Endothelial cell of hepatic sinusoid (primary cell): ENCODE measurements at regions not wholly inside any gene's neighbourhood (a gene's known extent, or its start where the extent isn't known, plus 50 kb on each side); places are given as distances from the start of the nearest gene placed in this dataset.
"Not testable (repeated sequence)": the region's sequence is repeated elsewhere in the genome, so short reads cannot be mapped to it uniquely, and the experiment has no call there.

Experiments used
- in situ Hi-C: cut with HindIII; loops from 2 replicates; pipeline ENCODE4 v1.10.0; 2017; ENCODE audit warnings: low sequenced_read_pairs

DNA sequence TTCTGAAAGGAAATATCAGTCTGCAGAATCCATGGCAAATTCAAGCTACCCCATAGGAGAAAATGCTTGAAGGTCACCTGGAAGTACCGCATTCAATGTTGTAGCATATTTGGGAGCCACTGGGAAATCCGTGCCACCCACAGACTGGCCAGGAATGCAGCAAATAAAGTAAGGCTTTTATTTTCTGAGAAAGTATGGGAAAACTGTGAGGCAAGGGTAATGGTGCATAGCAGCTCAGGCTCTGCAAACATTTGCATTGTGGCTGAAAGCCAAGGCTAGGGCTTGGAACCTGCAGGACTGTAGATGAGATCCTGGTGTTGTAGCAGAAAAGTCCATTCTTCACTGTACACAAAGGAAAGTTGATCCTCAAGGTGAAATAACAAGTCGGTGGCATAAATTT, 450.9 kb upstream of the NR3C2 start:
- in situ Hi-C loops: no loop called here

DNA sequence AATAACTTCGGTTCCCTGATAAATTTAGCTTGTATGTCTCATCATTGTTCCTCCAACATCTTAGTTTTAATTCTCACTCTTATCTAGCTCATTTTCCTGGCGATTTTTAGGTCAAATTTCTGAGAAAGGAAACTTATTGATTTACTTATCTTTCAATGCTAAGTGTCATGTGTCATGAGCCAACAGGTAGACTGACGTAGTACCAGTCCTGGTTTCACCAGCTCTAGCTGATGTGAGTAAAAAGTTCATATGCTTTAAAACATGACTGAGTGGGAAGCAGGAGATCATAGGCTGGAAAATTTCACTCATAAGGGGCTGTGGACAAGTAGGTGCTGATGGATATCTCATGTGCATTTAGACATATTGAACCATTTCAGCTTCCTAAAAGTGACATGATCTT, 441.7 kb upstream of the NR3C2 start:
- in situ Hi-C loops: no loop called here

DNA sequence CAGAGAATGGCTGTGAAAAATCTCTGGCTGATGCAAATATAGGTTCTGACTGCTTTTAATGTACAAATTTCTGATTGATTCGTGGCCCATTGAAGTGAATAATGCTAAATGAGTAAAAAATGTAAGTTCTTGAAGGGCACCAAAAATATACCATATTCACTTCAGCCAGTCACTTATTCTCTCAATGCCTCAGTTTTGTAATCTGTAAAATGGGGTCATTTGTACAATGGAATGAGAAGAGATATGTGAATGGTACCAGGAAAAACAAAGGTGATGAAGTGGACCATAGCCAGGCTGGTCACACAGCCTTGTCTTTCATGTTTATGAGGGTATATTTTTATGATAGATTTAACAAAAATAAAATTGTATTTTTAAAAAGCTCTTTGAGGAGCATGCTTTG, 441.2 kb upstream of the NR3C2 start:
- in situ Hi-C loops: no loop called here

DNA sequence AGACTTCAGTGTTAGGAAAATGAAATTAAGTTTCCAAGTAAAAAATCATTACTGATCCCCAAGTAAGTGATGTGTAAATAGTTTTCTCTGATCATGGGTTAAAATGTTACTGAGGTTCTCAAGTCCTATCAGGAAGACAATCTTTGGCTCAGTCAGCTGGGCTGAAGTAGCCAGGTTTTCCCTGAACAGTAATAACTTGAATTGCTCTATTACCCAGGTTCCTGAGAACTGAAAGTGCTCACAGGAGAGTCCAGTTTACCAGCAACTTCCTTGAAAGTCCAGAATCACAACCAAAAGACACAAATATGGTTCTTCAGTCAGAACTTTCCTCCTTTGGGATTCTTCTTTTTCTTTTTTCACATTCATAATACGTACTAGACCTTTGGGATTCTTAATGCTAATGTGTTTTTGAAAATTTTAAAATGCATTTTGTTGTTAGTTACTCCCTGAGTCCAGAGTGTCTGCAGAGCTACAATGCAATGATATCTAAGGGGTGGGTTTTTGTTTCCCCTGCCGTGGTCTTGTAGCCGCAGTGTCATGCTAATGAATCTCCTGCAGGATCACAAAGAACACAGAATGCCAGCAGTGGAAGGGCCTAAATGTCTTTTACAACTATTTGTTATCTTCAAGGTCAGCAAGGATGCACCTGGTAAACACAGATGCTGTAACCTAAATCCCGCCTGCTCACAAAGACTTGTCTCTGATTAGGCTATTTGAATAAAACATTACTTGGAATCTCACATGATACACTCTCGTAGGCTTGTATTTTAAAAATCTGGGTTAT, 439.8 kb upstream of the NR3C2 start:
- in situ Hi-C loops: no loop called here

DNA sequence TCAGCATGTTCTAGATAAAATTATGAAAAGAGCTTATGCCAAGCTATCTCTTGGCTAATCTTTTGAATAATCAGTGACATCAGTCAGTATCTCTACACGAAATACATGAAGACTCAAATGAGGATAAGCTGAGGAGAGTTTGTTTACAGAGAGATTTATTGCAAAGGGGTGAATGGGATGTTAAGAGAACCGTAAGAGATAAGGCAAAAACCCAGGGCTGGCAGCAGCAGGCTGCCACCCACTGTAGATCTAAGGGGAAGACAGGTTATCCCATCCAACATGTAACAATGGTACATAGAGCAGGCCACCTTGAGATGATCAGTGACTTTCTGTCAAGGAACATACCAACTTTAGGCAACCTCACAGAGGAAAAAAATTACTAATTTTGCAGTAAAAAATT, 432.1 kb upstream of the NR3C2 start:
- in situ Hi-C loops: no loop called here

DNA sequence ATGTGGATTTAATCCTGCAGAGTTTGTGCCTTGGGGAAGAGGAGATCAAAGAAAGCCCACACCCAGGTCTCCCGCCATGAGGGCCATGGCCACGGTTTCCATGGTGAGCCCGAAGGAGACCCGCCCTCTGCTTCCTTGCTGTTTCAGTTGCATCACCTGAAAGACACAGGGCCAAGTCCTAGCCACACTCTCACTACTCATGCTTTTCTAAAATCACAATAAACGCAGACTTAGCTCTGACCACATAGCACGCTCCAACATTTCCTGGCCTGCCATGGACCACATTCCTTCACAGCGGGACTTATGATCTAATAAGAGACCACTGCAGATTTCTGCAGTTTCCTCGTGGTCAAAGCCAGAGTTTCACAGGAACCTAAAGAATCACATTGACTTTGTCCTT, 426.0 kb upstream of the NR3C2 start:
- in situ Hi-C loops: no loop called here

DNA sequence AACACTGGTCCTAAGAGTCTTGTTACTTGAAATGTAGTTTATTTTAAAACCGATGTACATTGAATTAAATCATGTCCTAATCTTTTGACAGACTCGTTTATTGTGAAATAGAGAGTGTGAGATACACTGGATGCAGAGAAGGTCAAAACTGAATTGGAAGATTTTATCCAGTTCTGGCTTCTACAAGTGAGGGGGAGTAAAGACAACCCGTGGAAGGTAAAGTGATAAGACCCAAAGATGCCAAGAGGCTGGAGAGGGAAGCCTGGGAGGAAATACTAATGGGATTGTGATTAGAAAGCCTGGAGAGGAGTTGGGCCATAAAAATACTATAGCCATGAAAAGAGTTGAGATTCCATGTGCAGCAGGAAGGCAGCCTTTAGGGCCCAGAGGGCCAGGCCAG, 424.5 kb upstream of the NR3C2 start:
- in situ Hi-C loops: no loop called here

DNA sequence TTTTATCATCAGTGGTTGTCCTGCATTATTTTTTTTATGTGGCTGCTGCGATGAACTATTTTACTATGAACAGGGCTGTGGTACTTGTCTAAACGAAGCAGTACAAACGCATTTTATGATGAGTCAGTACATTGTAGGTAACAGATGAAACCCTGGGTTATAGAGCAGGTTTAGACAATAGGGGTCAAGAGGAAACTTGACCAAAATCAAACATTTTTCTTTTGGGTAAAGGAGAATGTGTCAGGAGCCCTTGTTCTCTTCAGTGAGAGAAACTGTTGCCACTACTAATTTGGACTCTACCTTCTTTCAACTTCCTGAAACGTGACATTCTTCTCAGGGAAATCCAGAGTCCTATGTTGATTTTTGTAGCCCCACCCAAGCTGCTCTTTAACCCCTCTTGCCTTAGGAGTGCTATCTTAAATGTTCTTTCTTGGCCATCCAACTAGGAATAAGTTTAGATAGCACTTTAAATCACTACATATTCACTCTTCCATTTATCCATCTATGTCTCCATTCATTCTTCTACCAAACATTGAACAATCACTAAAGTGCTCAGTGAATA, 415.8 kb upstream of the NR3C2 start:
- in situ Hi-C loops: no loop called here

DNA sequence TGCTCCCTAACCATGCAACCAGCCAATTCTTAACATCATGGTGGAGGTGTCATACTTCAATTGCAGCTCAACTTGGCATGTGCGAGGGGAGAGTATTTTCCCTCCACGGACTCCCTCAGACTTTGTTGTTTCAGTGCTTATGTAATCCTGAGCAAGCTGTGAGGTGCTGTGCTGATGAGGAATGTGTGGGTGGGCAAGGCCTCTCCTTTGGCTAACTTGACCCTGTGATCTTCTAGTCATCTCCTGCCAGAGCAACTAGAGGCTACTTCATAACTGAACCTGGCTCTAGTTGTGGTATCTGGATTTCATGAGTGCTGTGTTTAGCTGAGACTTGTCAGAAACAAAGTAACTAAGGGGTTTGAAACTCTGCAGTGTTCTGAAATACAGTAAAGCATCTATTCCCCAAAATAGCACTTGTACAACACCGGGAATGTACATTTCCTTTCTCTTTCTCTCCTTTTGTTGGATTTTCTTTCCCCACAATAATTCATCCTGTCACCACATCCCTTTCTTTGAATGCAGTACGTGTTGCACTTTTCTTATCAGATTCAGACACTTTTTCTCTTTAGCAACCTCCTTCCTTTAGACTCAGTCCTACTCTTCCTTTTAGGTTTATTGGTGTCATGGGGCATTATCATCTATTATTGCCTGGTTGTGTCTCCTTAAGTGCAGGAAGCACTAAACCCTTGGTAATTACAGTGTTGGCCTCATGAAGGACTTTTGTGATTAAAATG, 415.2 kb upstream of the NR3C2 start:
- in situ Hi-C loops: no loop called here

DNA sequence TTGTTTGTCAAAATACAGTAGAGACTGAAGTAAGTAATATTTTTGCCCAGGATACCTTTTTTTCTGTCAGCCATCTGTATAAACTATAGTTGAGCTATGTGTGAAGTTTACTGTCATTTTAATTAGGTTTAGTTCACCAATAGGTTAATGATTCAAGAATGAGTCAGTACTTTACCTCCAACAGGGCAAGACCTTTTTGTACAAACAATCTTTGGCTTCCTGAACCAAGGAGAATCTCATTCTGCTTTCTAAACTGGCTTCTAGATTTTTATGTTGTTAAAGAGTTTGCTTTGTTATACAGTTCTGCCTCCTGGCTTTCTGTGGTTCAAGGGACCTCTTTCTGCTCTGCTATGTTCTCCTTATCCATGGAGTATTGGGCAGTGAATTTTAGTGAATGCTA, 412.0 kb upstream of the NR3C2 start:
- in situ Hi-C loops: no loop called here

DNA sequence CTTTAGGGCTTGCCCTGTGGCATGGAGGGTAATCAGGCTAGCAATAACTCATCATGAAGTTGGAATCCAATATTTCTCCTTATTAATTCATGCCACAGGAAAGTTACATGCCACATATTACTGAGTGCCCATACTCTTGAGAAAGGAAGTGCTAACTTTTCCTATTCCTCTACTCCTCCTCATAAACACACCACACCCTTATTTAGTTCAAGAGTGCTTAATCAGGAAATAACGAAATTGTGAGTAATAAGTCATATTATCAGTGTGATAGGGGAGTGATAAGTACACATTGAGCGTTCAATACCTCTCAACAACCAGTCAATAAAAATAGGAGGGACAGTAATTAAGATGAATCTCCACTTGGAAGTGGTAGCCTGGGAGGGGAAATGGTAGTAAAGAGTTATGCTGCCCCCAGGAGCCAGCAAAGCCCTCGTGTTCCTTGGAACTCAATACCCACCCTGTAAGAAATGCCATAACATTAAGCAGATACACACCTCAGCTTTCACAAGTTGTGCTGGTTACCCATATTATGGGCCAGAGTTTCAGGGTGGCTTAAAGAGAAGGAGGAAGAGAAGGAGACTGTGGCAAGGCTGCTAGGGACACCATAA, 410.0 kb upstream of the NR3C2 start:
- in situ Hi-C loops: no loop called here

DNA sequence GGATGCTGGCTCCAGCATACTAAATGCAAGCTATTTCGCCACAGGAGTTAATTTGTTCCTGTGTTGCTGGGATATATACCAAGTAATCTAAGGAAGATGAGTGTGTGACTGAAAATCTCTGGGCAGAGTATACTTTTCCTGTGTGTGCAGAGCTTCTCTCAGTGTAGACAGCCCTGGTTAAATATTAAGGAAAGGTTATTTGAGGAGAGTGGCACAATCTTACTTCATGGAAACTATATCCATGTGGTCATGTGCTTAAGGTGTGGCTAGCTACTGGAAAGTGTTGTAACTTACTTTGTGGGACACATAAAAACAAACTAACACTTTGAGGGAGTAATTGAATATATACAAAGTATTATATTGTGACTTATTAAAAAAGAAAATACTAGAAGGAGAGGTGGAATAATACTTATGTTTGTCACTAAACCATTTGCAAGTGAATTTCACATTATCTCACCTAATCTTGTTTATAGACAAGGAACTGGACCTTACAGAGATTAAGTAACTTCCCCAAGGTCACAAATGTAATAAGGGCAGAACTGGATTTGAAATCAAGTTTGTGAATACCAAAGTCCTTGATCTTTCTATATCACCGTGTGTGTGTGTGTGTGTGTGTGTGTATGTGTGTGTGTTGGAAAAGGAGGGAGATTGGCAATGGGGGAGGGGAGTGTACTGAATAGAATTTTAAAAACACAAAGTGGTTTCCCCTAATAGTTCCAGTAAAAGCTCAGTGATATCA, 408.2 kb upstream of the NR3C2 start:
- in situ Hi-C loops: no loop called here

DNA sequence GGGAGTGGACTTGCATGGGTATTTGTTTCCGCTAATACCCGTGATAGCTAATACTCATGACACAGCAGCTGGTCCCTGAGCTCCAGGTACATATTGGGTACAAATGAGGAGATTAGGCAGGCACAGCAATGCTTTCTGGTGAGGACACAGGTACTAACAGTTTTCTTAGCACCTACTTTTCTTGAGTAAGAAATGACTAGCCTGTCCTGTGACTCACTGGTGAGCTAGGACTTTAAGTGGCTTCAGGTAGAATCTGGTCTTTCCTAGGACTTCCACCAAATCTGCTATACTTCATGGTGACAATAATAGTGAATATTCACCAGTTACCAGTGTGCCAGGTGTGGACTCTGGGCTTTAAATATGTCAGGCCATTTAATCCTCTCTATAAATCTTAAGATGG, 407.4 kb upstream of the NR3C2 start:
- in situ Hi-C loops: no loop called here

DNA sequence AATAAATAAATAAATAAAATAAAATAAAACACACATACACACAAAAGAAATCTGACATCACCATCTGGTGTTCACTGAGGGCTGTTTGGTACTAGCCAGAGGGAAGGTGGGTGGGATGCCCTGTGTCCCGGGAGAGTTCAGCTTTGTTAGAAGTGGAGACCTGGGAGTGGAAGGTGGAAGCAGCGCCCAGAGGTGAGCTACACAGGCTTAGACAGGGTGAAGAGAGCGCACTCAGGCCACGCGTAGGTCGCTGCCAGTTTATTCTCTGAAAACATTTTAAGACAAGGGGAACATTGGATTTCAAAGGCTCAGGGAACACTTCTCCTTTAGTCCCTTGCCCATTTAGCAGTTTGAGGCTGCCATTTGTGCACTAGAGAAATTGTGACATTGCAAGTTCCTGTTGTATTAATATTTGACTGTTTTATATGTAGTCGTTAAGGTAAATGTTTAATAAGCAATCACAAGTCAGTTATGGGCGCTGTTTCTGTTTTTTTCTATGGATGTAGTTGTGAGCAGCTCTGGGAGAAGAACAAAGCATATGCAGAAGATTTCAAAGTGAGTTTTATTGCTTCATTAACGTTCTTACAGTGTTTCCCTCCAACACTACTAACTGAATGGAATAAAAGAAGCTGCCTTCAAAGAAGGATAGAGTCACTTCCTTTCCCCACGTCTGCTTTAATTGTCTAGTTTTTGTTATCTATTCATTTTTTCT, 405.5 kb upstream of the NR3C2 start:
- in situ Hi-C loops: no loop called here

DNA sequence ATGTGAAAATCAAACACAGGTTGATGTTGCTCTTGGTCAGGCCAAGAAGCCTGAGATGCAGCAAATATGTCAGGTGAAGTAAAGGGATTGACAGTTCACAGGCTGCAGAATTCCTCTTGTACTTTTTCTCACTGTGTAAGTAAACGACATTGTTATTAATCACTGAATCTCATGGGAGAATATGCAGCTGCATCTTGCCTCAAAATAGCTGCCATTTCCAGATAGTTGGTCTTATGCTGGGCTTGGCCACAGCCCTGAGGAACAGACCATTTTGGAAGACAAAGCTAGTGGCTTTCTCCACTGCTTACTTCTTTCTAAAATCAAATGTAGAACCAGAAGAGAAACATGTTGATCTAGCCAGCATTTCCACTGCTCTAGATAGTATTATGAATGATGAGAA, 403.4 kb upstream of the NR3C2 start:
- in situ Hi-C loops: no loop called here

DNA sequence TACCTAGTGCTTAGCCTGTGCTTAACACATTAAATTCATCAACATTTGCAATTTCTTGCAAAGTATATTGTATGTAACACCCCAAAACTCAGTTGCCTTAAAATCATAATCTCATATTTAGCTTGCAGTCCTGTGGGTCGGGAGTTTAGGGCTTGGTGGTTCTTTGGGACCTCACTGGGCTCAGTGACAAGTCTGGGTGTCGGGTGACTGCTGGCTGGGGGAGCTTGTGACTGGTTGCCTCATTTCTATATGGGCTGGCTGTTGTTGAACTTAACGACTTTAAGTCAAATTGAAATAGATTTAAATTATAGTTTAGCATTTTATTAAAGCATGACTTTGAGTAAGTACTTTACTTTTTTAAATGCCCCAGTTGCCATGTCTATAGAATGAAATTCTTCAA, 401.4 kb upstream of the NR3C2 start:
- in situ Hi-C loops: no loop called here

DNA sequence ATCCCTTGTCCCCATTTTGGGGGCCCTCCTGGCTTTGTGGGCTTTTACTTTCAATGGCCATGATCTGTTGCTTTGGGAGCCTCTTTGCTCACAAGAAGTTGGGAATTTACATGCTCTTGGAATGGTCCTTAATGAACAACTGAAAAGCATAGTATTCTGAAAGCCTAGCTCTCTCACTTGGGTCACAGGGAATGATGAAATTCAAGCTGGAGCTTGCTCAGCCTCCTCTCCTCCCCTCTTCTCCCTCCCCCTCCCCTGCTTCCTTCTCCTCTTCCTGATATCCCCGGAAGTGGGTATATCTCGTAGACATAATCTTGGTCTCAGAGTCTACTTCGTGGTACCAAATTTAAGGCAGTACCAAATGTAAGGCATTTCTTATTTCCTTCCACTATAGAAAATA, 400.6 kb upstream of the NR3C2 start:
- in situ Hi-C loops: no loop called here

DNA sequence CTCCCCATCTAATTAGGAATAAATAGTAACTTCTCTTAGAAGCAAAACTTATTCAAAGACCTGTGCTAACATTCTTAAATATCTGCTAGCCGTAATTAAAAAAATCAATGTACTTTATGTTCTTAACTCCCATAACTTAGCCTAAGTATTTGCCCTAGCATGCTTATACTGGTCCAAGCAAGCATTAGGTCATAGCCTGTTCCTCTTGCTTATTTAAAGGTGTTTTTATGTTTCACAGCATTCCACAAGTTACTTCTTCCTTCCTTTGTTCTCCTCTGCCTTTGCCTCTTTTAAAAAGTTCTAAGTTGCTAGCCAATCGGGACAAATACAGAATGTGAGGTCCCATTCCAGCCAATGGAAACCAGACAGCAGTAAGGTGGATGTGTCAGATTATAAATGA, 395.4 kb upstream of the NR3C2 start:
- in situ Hi-C loops: not testable (repeated sequence)

DNA sequence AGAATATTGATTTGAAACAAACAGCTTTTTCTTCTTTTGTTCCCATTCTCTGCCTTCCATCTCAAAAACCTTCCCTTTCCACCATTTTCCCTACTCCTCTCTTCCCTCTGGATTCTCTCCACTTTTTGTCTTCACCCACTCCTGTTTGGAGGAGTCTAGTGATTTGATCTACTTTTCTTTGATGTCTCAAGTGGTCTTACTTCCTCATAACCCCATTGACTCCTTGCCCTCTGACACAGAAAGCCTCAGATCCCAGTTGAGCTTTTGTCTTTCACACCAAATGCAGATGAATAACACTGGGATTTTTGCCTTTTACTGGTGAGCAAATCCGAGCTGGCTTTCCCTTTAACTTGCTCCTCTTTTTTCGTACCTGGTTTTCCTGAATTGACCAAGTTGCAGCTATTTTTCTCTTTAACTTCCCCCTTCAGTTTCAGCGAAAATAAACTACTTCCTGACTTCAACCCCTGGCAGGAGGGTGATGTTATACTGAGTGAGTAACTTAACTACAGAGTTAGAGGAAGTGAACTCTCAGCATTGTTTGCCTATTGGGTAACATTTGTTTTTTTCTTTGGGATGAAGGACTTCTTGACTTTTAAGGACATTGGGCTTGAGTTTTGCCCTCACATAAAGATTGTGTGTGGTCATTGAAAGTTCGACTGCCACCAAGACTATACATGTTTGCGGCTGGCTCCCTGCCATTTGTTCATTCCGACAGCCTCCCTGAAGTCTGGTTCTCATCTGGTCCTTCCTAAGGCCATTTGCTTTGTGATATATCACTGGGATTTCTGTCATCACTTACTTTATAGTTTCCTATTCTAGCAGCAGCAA, 392.8 kb upstream of the NR3C2 start:
- in situ Hi-C loops: no loop called here

DNA sequence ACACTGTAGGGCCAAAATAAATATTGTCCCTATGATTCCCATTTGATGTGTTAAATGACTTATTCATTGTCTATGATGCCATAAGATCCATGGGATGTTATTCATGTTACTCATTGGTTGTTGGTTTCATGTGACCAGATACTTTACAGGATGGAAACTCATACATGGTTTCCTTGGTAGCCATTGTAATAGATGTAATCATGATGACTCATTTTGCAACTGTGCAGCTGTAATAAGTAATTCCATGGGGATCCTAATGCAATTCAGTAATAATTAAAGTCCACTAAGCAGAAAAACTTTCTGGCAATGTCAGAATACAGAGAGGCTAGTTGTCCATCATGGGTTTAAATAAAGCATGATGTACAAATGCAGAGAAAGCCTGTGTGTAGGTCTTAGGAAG, 389.7 kb upstream of the NR3C2 start:
- in situ Hi-C loops: no loop called here
